Transverse colon (tissue), 4 donors: ENCODE measurements at regions not wholly inside any gene's neighbourhood (a gene's known extent, or its start where the extent isn't known, plus 50 kb on each side); places are given as distances from the start of the nearest gene placed in this dataset.

ENCODE experiments used
- DNase-seq: peaks from one replicate; pipeline ENCODE4 v3.0.0-alpha.2; 2019
- H3K27ac ChIP-seq, 4 donors: fragments of 200-600 bp; sonication (generic); 2 replicates each; pipeline ENCODE4 v1.5.1; 2016 to 2018; ENCODE audit warnings: inconsistent platforms in 4 of 4
- H3K27me3 ChIP-seq: fragments of 200-600 bp; sonication (generic); 2 replicates; pipeline ENCODE4 v1.5.1; 2017; ENCODE audit warnings: inconsistent platforms
- H3K36me3 ChIP-seq, 4 donors: fragments of 200-600 bp; sonication (generic); 2 replicates each; pipeline ENCODE4 v1.5.1; 2017 to 2019; ENCODE audit warnings: inconsistent platforms in 4 of 4
- H3K4me1 ChIP-seq, 4 donors: fragments of 200-600 bp; sonication (generic); 2 replicates each; pipeline ENCODE4 v1.5.1; 2017 to 2020; ENCODE audit warnings: inconsistent platforms in 4 of 4
- H3K4me3 ChIP-seq, 4 donors: fragments of 200-600 bp; sonication (generic); 1 replicate in 1 of 4; 2 replicates in 3 of 4; pipeline versions ENCODE4 v1.5.1 to v1.6.1; 2017 to 2019; ENCODE audit warnings: inconsistent platforms in 4 of 4
- H3K9me3 ChIP-seq, 2 donors: fragments of 200-600 bp; sonication (generic); 2 replicates each; pipeline ENCODE4 v1.5.1; 2017 to 2019; ENCODE audit warnings: inconsistent platforms in 2 of 2
- CTCF ChIP-seq, 5 experiments: fragments of 200-600 bp in 3 of 5; fragments of 450-650 bp in 2 of 5; sonication (generic) in 3 of 5; IDR thresholded peaks; 1 replicate in 2 of 5; 2 replicates in 3 of 5; pipeline ENCODE4 v1.5.1; 2016 to 2017; ENCODE audit warnings: antibody characterized with exemption in 5 of 5, inconsistent platforms in 3 of 5, mild to moderate bottlenecking in 2 of 5, moderate library complexity in 1 of 5
- EP300 ChIP-seq: sonication (generic); formaldehyde crosslinking; IDR thresholded peaks from one replicate; pipeline ENCODE4 v1.6.1; 2017; ENCODE audit warnings: antibody characterized with exemption, low read depth
- POLR2A ChIP-seq: fragments of 450-650 bp; IDR thresholded peaks from one replicate; pipeline ENCODE4 v1.6.1; 2016; ENCODE audit warnings: antibody characterized with exemption, mild to moderate bottlenecking, moderate library complexity
- POLR2AphosphoS5 ChIP-seq, 3 donors: sonication (generic); formaldehyde crosslinking; IDR thresholded peaks; one replicate each; pipeline ENCODE4 v1.6.1; 2016; ENCODE audit warnings: antibody characterized with exemption in 3 of 3
- WGBS, 2 donors: methylation state at CpG; one replicate each; pipeline ENCODE4 v1.1.5; 2018; ENCODE audit warnings: low coverage in 1 of 2; 5-methylcytosine and 5-hydroxymethylcytosine counted together
- in situ Hi-C, 4 donors: fragments of 200-750 bp; cut with MboI; loops; one replicate each; pipeline versions ENCODE4 v1.15.0 to v1.15.1; 2017; ENCODE audit warnings: low sequenced_read_pairs in 3 of 4, low pct_ligation_motif_present in 1 of 4, low pct_unique_long_range_greater_than_20kb in 1 of 4
- intact Hi-C: fragments of 100-400 bp; cut with DNase I; formaldehyde crosslinking; loops from one replicate; pipeline ENCODE4 v1.15.1; 2023; ENCODE audit warnings: low total_unique reads

- H3K4me3 ChIP-seq: no peak overlapping the region
- no peaks in the 10 kb centered on the region for H3K27me3 ChIP-seq
- intact Hi-C loops (no loop called here), in situ Hi-C loops (no loop called here)
- no peaks in the 10 kb centered on the region for H3K36me3 ChIP-seq
- no peak for DNase-seq
- H3K27ac ChIP-seq: no peak overlapping the region
- no peaks in the 10 kb centered on the region for H3K4me1 ChIP-seq
- peaks cover 0 to 4% of the 10 kb centered on the region in 2 donors for H3K9me3 ChIP-seq
- WGBS, 2 donors: 76% methylated on average over 3 of the region's 3 CpGs; no CpG with 5 or more reads in 1 of the 2 donors
- no peak for TF ChIP-seq EP300
- no peak for TF ChIP-seq POLR2AphosphoS5 (IDR thresholded peaks at IDR 0.05)
- no peak for TF ChIP-seq POLR2A
- no peak for TF ChIP-seq CTCF (IDR thresholded peaks at IDR 0.05)
Measured at GRCh38 chr15:94934440-94934839, 703.1 kb downstream of the MCTP2 start.

GRCh38 chr15:94937242-94937641 lies 705.9 kb downstream of the MCTP2 start:
- H3K36me3 ChIP-seq: no peaks in the 10 kb centered on the region
- DNase-seq: no peak
- H3K4me1 ChIP-seq: no peaks in the 10 kb centered on the region
- TF ChIP-seq POLR2A (no peak), CTCF (IDR thresholded peaks at IDR 0.05) (no peak), POLR2AphosphoS5 (IDR thresholded peaks at IDR 0.05) (no peak), EP300 (no peak)
- intact Hi-C loops (no loop called here), in situ Hi-C loops (no loop called here)
- no peak overlapping the region for H3K27ac ChIP-seq
- H3K9me3 ChIP-seq: peaks cover 0 to 4% of the 10 kb centered on the region in 2 donors
- no peak overlapping the region for H3K4me3 ChIP-seq
- 58 to 79% methylated on average over 2 of the region's 2 CpGs for WGBS, 2 donors
- no peaks in the 10 kb centered on the region for H3K27me3 ChIP-seq

GRCh38 chr15:94943888-94944287 lies 712.5 kb downstream of the MCTP2 start:
- Histone ChIP-seq H3K4me3 (no peak overlapping the region), H3K27ac (no peak overlapping the region), H3K9me3 (no peaks in the 10 kb centered on the region), H3K4me1 (no peaks in the 10 kb centered on the region), H3K27me3 (no peaks in the 10 kb centered on the region), H3K36me3 (no peaks in the 10 kb centered on the region)
- in situ Hi-C loops: no loop called here
- DNase-seq: no peak
- intact Hi-C loops: no loop called here
- TF ChIP-seq POLR2AphosphoS5 (IDR thresholded peaks at IDR 0.05) (no peak), CTCF (IDR thresholded peaks at IDR 0.05) (no peak), EP300 (no peak), POLR2A (no peak)

- 58 to 100% methylated on average over 1 to 2 of the region's 2 CpGs for WGBS, 2 donors
- in situ Hi-C loops: no loop called here
- TF ChIP-seq POLR2A: no peak
- no peak for TF ChIP-seq CTCF (IDR thresholded peaks at IDR 0.05)
- no peak for TF ChIP-seq EP300
- no peak for TF ChIP-seq POLR2AphosphoS5 (IDR thresholded peaks at IDR 0.05)
Measured at GRCh38 chr15:94951538-94951937, 720.2 kb downstream of the MCTP2 start.

More at GRCh38 chr15:94951538-94951937, 720.2 kb downstream of the MCTP2 start:
- intact Hi-C loops: no loop called here
- no peaks in the 10 kb centered on the region for H3K4me1 ChIP-seq
- no peak for DNase-seq
- peaks cover 0 to 7% of the 10 kb centered on the region in 2 donors for H3K9me3 ChIP-seq
- H3K36me3 ChIP-seq: no peaks in the 10 kb centered on the region
- H3K27ac ChIP-seq: no peak overlapping the region
- H3K4me3 ChIP-seq: no peak overlapping the region
- no peaks in the 10 kb centered on the region for H3K27me3 ChIP-seq
